ENCODE measurements at regions not wholly inside any gene's neighbourhood (a gene's known extent, or its start where the extent isn't known, plus 50 kb on each side); places are given as distances from the start of the nearest gene placed in this dataset.
"Not testable (repeated sequence)": the region's sequence is repeated elsewhere in the genome, so short reads cannot be mapped to it uniquely, and the experiment has no call there.

DNA sequence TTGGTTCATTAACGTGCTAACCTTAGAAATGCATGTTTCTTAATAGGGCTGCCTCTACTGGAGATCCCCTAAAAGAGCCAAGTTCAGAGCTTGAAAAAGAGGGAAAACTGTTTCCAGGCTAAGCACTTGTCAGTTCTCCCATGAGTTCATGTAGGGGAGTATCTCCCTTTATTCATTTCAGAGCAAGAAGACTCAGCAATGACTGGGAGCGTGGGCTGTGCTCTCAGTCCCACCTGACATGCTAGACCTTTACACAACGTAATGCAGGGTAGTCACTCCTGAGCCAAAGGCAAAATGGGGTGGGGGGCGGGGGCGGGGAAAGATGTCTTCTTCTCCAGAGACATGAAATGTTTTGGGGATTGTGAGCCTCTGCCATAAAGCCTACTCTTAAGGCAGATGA, 420.1 kb upstream of the MCTP2 start:
- no peak for DNase-seq

DNA sequence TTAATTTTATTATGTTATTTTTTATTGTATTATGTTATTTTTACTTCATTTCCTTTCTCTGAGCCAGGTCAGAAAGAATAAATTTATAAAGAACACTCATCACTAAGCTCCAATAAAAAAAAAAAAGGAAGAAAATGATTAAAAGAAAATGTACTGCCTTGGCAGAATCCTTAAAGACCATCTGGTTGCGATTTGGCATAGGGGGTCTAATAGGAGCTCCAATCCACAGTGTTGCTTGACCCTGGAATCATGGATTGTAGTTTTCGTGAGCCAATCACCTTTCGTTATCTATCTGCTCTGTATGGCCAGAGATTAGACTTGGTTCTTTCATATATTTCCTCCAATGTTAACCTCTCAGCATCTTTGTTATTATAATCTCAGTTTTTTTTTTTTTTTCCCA, 421.8 kb upstream of the MCTP2 start:
- no peak for DNase-seq

DNA sequence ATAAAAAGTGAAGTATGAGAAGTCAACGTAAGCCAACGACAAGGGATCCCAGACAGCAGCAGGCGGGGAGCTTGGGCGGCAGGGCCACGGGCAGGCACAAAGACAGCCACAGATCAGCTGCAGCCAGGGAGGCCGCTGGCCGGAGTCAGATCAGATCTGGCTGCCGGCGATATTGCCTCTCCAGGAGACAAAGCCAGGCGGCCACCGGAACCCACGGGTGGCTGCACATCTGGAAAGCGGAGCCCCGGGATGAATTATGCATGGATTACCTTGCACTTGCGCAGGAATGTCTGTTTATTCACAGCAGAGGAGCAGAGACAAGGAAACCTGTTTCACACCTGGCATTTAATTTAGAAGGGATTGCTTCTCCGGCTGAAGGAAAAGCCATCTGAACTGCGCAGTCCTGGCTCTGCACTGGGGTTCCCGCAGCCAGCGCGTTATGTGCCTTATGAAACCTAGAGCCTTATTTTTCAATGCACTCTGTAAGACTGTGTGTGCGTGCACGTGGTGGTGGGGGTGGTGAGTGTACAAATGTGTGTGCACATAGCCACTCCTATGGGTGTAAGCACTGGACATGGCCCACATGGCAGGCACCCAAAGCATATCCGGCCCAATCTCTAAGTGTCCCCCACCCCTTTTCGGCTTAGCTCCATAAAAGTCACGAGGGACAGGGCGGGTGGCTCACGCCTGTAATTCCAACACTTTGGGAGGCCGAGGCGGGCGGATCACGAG, 427.8 kb upstream of the MCTP2 start:
- DNase-seq, result peak; percentile 84

DNA sequence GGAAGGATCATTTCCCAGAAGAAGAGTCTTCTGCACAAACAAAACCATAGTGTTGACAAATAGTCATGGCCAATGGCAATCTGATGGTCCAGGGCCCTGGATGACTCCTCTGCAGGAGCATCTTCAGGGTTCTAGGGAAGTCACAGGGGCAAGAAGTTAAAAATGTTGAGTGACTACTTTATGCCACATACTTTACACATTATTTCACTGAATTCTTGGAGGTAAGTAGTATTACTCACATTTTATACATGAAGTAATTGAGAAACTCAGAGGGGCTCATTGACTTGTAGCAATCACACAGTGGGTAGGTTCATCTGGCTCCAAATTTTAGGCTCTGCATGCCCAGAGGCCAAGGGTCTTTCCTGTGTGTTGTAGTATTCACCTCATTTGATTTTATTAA, 430.2 kb upstream of the MCTP2 start:
- no peak for DNase-seq

DNA sequence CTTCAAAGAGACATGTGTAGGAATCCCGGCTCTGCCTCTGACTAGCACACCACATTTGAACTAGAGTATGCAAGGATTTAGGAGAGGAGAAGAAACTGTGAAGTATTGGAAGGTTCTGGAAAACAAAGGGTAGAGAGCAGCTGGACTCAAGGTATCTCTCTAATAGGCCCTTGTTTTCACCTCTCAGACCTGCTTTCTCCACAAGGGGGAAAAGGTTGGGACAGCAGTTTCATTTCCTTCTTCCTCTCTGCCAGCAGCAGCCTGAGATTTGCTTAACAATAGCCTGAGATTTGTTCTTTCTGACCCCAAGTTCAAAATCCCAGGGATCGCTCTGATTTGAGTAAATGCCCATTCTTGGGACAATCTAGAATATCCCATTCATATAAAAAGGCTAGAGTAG, 430.6 kb upstream of the MCTP2 start:
- DNase-seq, result no peak

DNA sequence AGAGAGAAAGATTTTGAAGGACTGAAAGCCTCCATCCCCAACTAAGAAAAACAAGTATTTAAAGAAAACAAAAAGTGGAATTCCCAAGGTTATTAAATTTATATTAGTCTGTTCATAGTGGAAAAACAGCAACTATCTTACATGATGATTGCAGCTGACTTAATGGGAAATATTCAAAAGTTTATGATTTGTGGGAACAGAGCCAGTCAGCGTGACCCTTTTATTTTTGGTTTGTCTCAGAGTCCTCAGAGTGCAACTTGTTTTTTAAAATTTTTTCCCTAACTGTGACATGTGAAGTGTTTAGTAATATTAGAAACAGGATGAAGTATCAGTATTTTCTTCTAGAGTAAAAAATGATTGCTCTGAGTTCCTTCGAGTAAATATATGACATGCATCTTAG, 441.9 kb upstream of the MCTP2 start:
- DNase-seq, result no peak

DNA sequence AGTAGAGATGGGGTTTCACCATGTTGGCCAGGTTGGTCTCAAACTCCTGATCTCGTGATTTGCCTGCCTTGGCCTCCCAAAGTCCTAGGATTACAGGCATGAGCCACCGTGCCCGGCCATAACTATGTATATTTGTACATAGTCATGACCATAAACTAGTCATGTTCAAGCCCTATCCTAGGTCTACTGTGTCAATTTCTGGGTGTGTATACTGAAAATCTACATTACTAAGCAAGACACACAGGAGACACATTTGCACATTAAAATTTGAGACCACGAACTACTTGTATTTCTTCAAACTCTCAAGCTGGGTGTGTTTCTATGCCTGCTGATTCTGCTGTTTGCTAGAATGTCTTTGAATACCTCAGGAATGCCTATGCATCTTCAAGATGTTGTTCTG, 451.3 kb upstream of the MCTP2 start:
- no peak for DNase-seq

DNA sequence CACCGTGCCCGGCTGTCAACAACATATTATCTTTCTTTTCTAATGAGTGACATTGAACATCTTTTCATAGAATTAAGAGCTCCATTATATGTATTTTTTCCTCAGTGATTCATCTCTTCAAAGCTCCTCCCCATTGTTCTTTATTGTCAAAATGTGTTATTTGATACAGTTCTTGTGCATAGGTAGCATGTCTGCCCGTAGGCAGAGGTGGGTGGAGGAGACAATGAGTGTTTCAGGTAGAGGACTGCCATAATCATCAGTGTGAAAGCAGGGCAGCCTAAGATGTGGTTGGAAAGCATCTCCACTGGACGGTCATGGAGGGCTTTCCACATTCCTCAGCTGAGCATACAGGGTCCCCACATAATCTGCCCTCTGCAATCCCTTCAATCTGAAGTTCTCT, 452.0 kb upstream of the MCTP2 start:
- DNase-seq, result no peak

DNA sequence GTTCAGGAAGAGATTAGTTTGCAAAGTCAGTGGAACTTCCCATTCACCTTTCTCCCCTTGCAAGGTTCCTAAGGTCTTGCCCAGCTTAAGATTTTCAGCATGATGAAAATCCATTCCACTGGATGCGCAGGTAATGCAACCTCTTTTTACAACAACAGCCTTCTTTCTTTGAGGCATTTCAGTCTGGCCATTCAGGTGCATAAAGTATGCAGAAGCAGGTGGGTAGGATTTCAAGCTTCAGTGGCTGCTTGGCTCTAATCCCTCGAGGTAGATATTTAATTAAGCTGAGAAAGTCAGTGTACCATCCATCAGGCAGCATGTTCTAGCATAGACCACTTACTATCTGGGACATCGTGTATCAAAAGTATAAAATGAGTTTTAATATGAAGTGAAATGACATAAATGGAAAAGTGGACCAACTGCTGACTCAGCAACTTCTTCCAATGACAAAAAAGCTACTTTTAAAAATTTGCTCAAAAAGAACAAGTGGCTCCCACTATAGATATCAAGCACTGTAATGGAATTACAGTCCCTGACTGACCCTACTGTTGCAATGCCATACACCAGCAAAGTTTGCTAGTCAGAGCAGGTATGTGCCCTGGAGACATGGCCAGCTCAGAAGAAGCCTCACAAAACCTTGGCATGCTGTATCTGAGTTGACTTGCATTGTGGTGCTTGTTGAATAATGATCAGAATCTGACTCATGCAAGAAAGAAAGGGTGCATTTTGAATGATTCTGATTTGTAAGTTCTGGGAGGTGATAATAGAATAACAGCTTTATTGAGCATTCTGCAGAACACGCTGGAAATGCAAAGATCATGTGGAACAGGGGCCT, 459.9 kb upstream of the MCTP2 start:
- no peak for DNase-seq

DNA sequence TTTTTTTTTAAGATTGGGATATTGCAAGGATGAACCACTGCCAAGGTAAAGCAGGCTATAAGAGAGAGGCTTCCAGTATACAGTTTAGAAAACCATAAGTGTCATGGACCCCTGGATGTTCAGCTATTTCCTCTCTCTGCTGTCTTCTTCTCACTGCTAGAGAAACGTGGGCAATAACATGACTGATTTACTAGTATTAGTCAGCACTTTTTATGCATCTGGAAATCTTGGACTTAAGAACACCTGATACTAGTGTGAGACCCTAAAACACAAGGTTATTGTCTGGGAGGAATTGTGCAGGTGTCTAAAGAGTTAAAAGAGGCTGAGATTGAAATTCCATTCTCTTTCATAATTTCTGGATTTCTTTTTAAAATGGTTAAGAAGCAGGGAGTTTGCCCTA, 460.6 kb upstream of the MCTP2 start:
- DNase-seq, result no peak

DNA sequence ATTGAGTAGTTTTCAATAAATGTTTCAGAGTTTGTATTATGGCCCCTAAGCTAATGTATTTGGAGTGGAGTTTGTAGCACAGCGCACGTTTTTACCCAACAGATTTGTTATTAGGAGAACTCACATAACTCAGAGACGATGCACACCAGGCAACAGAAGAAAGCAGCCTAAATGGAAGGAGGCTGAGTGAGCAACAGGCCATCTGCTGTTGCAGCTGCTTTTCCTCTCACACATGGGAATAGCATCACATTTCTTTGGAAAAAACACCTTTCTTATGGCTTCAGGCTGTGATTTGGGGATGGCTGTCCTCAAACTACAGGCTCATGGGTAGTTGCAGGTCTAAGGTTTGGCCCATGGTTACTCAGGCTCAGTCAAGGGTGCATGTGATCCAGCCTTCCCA, 469.3 kb upstream of the MCTP2 start:
- peak; percentile 39 for DNase-seq

DNA sequence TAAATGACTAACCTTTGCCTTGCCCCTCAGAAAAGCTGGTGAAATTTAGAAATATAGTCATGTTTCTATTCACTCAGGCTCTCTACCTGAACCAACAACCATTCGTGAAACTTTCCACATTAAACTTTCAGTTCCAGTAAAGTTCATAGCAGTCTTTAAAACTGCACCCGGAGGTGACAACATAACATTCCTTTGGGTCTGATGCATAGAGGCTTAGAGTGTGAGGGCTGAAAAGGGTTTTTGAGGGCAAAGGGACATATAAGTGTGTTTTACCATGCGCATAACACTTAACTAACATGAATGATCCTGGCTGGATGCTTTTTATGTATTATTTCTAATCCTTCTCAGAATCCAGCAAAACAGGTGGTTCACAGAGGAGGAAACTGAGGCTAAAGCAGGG, 471.7 kb upstream of the MCTP2 start:
- no peak for DNase-seq

DNA sequence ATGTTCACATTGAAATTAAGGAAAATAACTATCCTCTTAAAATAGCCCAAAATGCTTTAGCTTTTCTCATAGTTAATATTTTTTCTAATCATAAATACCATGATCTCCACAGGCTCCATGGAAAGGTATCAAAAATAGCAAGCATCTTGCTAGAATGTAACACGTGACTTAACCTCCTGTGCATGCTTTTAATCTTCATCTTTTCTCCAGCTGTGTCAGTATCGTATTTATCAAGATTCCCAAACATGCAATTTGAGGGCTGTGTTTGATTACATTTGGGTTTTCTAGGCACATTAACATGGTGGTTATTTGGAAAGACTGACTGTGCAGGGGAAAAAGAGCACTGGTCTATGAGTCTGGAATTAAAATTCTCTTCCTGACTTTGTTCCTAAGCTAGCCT, 472.5 kb upstream of the MCTP2 start:
- DNase-seq, result no peak

DNA sequence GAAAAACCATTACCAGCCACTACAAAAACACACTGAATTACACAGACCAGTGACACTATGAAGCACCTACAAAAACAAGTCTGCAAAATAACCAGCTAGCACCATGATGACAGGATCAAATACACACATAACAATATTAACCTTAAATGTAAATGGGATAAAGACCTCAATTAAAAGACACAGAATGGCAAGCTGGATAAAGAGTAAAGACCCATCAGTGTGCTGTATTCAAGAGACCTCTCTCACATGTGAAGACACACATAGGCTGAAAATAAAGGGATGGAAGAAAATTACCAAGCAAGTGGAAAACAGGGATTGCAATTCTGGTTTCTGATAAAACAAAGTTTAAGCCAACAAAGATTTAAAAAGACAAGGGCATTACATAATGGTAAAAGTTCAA, 482.7 kb upstream of the MCTP2 start:
- DNase-seq, result no peak

DNA sequence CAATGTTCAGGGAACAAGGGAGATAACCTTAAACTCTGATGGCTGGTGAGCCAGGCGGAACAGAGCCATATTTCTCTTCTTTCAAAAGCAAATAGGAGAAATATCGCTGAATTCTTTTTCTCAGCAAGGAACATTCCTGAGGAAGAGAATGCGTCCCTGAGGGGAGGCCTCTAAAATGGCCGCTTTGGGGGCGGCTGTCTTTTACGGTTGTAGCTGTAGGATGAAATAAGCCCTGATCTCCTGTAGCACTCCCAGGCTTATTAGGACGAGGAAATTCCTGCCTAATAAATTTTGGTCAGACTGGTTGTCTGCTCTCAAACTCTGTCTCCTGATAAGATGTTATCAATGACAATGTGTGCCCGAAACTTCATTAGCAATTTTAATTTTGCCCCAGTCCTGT, 496.4 kb upstream of the MCTP2 start:
- not testable (repeated sequence) for DNase-seq

DNA sequence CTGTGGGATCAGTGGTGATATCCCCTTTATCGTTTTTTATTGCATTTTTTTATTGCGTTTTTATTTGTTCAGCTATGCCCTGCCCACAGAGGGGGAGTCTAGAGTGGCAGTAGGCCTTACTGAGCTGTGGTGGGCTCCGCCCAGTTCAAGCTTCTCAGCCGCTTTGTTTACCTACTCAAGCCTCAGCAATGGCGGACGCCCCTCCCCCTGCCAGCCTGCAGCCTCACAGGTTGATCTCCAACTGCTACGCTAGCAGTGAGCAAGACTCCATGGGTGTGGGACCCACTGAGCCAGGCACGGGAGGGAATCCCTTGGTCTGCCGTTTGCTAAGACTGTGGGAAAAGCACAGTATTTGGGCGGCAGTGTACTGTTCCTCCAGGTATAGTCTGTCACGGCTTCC, 500.6 kb upstream of the MCTP2 start:
- no peak for DNase-seq

DNA sequence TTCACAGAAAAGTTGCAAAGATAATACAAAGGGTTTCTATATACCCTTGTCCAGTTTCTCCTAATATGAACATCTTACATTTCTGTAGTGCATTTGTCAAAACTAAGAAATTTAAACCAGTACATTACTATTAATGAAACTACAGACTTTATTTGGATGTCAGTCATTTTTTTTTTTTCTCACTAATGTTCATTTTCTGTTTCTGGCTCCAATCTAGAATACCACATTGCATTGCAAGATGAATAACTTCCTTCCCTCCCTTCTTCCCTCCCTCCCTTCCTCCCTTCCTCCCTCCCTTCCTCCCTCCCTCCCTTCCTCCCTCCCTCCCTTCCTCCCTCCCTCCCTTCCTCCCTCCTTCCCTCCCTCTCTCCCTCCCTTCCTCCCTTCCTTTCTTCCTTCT, 509.2 kb upstream of the MCTP2 start:
- DNase-seq, result no peak

DNA sequence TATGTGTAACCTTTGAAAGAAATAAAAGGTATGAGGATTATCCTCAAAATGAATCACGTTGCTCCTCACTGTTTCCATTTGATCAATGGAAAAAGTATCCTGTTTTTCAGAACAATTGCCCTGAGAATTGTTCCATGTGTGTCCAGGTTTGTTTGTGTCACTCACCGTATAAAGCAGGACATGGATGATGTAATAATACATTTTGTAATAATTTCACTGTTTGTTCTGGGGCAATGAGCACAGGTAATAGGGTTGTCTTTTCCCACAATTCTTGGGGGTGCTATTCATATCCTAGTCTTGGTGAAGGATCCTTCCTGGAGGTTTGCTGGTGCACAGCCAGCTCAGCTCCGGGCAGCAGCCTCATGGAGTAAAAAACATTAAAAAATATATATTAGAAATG, 510.8 kb upstream of the MCTP2 start:
- no peak for DNase-seq

DNA sequence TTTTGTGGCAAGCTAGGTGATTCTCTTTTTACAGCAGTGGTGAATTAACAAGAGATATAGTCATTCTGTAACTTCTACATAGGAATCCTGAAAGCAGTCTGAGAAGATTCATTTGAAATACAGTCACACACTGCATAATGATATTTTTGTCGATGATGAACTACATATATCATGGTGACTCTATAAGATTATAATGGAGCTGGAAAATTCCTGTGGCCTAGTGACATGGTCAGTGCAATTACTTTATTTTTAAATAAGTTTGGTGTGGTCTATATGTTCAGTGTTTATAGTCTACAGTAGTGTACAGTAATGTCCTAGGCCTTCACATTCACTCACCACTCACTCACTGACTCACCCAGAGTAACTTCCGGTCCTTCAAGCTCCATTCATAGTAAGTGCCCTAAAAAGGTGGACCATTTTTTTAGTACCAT, 511.4 kb upstream of the MCTP2 start:
- DNase-seq, result no peak

DNA sequence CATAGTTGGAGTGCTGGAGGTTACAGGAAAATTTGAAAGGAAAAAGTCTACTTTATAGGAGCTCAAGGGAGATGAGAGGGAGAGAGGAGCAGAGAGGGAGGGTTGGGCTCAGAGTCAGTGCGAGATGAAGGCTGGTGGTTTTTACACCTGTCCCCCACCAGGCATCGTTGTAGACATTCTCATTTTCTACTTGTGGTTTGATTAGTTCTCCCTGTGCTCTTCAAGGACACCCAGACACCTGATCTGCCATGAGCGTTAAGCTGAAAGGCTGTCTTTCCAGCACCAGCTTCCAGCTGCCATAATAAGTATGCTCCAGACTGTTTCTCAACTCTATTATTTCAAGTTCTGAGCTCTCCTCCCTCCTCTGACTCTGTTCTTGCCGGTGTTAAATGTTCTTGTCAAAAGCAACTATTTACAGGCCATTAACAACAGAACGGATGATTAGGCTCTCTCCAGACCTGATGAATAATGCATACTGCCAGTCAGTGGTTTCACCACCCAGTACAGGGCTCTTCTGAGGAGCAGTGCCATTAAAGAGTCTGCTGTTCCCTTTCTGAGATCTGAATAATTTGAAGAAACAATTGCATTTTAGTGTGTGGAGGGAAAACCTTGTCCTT, 514.6 kb upstream of the MCTP2 start:
- DNase-seq, result no peak

DNA sequence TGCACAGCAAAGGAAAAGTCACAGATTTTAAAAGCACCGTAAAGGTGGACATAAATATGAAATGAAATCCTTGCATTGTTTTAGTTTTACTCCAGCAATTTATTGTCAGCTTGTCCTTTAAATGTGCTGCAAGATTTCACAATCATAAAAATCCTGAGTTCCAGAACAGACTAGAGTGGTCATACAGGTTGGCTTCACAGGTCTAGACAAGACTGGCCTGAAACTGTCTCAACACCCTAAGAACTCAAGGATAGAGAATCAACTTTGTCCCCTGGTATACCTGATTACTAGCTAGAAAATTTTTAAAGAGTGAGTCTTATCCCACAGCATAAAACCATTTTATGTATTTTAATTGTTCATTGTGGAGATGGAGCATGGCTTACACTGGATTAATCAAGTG, 521.7 kb upstream of the MCTP2 start:
- no peak for DNase-seq

DNA sequence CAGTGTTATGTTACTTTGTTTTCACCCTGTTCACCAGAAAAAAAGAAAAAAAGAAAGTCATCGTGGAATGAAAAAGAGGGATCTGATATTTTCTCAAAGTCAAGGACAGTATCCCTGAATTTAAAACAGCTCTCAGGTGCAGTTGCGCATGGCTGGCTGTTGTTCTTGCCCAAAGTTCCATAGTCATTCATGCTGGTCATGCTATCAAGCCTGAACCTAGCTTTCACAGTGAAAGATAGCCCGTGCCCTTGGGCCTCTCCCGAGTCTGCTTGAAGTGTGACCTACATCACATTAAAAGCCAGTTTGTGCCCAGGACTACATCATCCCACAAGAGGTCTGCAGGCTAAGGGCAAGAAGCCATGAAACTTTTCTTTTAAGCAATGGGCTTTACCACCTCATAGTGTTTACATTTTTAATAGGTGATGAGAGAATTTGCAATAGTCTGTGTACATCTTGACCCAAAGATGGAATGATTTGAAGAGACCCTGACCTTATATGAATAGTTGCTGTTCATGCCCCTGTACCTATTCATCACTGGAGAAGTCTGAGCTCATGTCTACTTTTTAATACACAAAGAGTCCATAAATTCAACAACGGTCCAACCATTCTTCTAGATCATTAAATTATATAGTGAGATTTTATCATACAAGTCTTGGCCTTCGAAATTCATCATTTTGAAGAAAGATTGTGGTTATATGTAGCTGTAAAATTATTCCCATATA, 522.5 kb upstream of the MCTP2 start:
- DNase-seq, result no peak

DNA sequence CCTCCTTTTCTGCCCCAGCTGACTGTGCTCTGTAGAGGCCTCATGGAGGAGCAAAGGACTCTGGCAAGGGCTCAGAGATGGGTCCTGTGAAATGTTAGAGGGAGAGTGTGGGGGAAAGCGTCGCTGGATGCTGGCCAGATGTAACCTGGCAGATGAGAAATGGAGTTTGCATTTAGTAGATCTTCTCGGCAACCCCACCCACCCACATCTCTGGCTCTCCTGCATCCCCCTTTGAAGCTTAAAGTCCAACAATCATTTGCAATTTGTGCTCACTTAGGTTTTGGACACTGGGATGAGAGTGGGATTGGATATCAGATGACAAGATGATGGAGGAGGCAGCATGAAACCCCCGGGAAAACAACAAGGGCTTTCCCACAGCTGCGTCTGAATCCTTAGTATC, 523.6 kb upstream of the MCTP2 start:
- peak; percentile 27 for DNase-seq
